Tibial artery (tissue), 4 donors: ENCODE measurements at regions not wholly inside any gene's neighbourhood (a gene's known extent, or its start where the extent isn't known, plus 50 kb on each side); places are given as distances from the start of the nearest gene placed in this dataset.

Experiments
- DNase-seq, 2 donors: peaks; one replicate each; pipeline ENCODE4 v3.0.0-alpha.2; 2019
- H3K27ac ChIP-seq, 2 donors: fragments of 200-600 bp; sonication (generic) in 1 of 2; 1 replicate in 1 of 2; 2 replicates in 1 of 2; pipeline ENCODE4 v1.5.1; 2018 to 2019; ENCODE audit warnings: mild to moderate bottlenecking in 1 of 2
- H3K27me3 ChIP-seq, 2 donors: fragments of 200-600 bp; sonication (generic) in 1 of 2; one replicate each; pipeline versions ENCODE4 v1.5.1 to v1.6.0; 2016 to 2019
- H3K36me3 ChIP-seq, 3 donors: fragments of 200-600 bp; sonication (generic) in 2 of 3; one replicate each; pipeline ENCODE4 v1.5.1; 2016 to 2019; ENCODE audit warnings: mild to moderate bottlenecking in 2 of 3
- H3K4me1 ChIP-seq, 4 donors: fragments of 200-600 bp; sonication (generic) in 2 of 4; 1 replicate in 3 of 4; 2 replicates in 1 of 4; pipeline ENCODE4 v1.5.1; 2016 to 2019
- H3K4me3 ChIP-seq, 2 donors: fragments of 200-600 bp; sonication (generic) in 1 of 2; 1 replicate in 1 of 2; 2 replicates in 1 of 2; pipeline ENCODE4 v1.5.1; 2018 to 2019; ENCODE audit warnings: mild to moderate bottlenecking in 2 of 2
- H3K9me3 ChIP-seq, 3 donors: fragments of 200-600 bp; sonication (generic) in 1 of 3; one replicate each; pipeline ENCODE4 v1.5.1; 2016 to 2019
- CTCF ChIP-seq, 2 experiments: fragments of 200-600 bp in 1 of 2; fragments of 450-650 bp in 1 of 2; IDR thresholded peaks; one replicate each; pipeline ENCODE4 v1.5.1; 2017 to 2019; ENCODE audit warnings: antibody characterized with exemption in 2 of 2, mild to moderate bottlenecking in 1 of 2, moderate library complexity in 1 of 2
- intact Hi-C: fragments of 100-400 bp; cut with DNase I; formaldehyde crosslinking; loops from one replicate; pipeline ENCODE4 v1.15.0; 2023; ENCODE audit warnings: low total_unique reads

GRCh38 chr18:1796636-1797035 lies 774.7 kb downstream of the METTL4 start:
- Histone ChIP-seq H3K4me1 (no peaks in the 10 kb centered on the region), H3K27ac (no peak overlapping the region), H3K4me3 (no peak overlapping the region), H3K9me3 (no peaks in the 10 kb centered on the region), H3K36me3 (no peaks in the 10 kb centered on the region), H3K27me3 (no peaks in the 10 kb centered on the region)
- intact Hi-C loops, result no loop called here
- TF ChIP-seq CTCF (IDR thresholded peaks at IDR 0.05), result no peak
- DNase-seq, result no peak

GRCh38 chr18:1797235-1797634 lies 774.1 kb downstream of the METTL4 start:
- no peaks in the 10 kb centered on the region for H3K27me3 ChIP-seq
- H3K27ac ChIP-seq, result no peak overlapping the region
- no peaks in the 10 kb centered on the region for H3K4me1 ChIP-seq
- H3K36me3 ChIP-seq, result no peaks in the 10 kb centered on the region
- TF ChIP-seq CTCF (IDR thresholded peaks at IDR 0.05), result no peak
- H3K4me3 ChIP-seq, result no peak overlapping the region
- DNase-seq, result no peak
- intact Hi-C loops, result no loop called here
- no peaks in the 10 kb centered on the region for H3K9me3 ChIP-seq

- Histone ChIP-seq H3K27ac (no peak overlapping the region), H3K36me3 (no peaks in the 10 kb centered on the region), H3K9me3 (no peaks in the 10 kb centered on the region), H3K4me1 (no peaks in the 10 kb centered on the region), H3K27me3 (no peaks in the 10 kb centered on the region), H3K4me3 (no peak overlapping the region)
- no peak for DNase-seq
- no peak for TF ChIP-seq CTCF (IDR thresholded peaks at IDR 0.05)
- intact Hi-C loops, result no loop called here
Measured at GRCh38 chr18:1805521-1805920, 765.8 kb downstream of the METTL4 start.

GRCh38 chr18:1806884-1807615 lies 764.3 kb downstream of the METTL4 start:
- intact Hi-C loops, result no loop called here
- TF ChIP-seq CTCF (IDR thresholded peaks at IDR 0.05), result no peak
- Histone ChIP-seq H3K27me3 (no peaks in the 10 kb centered on the region), H3K36me3 (no peaks in the 10 kb centered on the region), H3K4me3 (no peak overlapping the region), H3K9me3 (no peaks in the 10 kb centered on the region), H3K4me1 (no peaks in the 10 kb centered on the region), H3K27ac (no peak overlapping the region)
- no peak for DNase-seq

GRCh38 chr18:1811282-1811681 lies 760.0 kb downstream of the METTL4 start:
- TF ChIP-seq CTCF (IDR thresholded peaks at IDR 0.05), result no peak
- Histone ChIP-seq H3K27me3 (no peaks in the 10 kb centered on the region), H3K4me1 (no peaks in the 10 kb centered on the region), H3K4me3 (no peak overlapping the region), H3K9me3 (no peaks in the 10 kb centered on the region), H3K36me3 (no peaks in the 10 kb centered on the region), H3K27ac (no peak overlapping the region)
- intact Hi-C loops, result no loop called here
- no peak for DNase-seq

GRCh38 chr18:1825296-1825695 lies 746.0 kb downstream of the METTL4 start:
- H3K4me1 ChIP-seq, result no peaks in the 10 kb centered on the region
- no peaks in the 10 kb centered on the region for H3K27me3 ChIP-seq
- intact Hi-C loops, result no loop called here
- no peak for DNase-seq
- no peaks in the 10 kb centered on the region for H3K36me3 ChIP-seq
- TF ChIP-seq CTCF (IDR thresholded peaks at IDR 0.05), result no peak
- no peak overlapping the region for H3K27ac ChIP-seq
- H3K9me3 ChIP-seq, result peaks cover 0 to 2% (median 0%) of the 10 kb centered on the region in 3 donors
- H3K4me3 ChIP-seq, result no peak overlapping the region
